NOMO-1 (cell line): ENCODE measurements at regions not wholly inside any gene's neighbourhood (a gene's known extent, or its start where the extent isn't known, plus 50 kb on each side); places are given as distances from the start of the nearest gene placed in this dataset.

Source experiments
- DNase-seq, 2 experiments: peaks; one replicate each; lab custom pipeline; 2025; ENCODE audit not compliant: unreplicated experiment in 2 of 2; lab: John Stamatoyannopoulos, UW

DNA sequence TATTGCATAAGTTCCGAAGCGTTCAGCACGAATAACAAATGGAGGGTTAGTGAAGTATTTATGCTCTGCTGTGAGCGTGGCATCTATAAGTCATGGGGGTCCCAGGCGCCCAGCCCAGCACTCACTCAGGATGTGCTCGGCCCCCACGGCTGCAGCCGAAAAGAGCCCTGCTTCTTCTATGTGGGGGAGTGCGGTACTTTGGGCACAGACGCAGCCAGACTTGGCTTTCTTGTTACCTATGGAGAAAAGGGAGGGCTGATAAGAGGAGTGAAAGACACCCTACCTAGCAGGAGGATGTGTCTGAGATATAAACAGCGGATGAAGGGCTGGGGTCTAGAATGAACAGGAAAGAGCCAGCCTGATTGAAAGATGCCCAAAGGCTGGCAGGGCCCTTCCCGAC is 51.4 kb downstream of the MRPL36 start:
- DNase-seq = no peak

DNA sequence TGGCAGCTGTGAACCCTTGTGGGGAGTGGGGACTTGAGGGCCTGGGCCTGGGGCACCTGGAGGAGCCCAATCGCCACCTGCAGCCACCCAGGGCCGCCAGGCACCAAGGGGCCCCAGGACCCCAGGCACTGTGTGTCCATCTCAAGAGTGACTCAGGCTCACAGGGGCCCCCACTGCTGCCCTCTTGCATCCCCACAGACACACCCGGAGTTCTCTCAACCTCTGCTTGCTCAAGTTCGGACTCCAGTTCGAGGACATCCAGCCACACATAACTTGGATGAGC is 51.9 kb downstream of the MRPL36 start:
- DNase-seq = no peak

- DNase-seq = no peak
Observed at GRCh38 chr5:1747079-1747802, 52.4 kb downstream of the MRPL36 start.

DNA sequence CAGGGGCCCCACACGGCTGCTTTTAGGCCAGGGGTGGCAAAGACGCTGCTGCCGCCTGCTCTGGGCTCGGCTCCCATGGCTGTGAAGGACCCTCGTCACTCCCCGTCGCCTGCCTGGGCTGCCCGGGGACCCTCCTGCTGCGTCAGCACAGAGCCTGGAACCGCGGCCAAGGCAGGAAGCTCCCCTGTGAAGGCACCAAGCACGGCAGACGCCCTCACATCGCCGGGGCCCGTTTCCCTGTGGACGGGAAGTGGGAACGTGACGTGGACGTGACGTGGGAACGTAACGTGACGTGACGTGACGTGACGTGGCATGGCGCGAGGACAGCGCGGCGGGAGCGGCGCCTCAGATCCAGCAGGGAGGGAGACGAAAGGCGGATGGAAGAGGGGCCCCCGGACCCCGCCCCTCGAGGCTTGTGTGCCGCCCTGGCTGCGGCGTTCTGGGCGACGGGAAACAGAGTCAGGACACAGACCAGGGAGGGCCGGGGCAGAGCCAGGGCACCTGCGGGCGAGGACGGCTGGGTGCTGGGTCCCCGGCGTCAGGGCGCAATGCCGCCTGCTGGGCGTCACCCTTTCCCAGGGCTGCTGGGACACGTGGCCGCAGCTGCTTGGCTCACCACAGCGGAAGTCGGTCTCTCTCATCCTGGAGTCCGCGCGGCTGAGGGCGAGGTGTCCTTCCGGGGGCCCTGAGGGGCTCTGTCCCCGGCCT is 53.1 kb downstream of the MRPL36 start:
- no peak for DNase-seq

DNA sequence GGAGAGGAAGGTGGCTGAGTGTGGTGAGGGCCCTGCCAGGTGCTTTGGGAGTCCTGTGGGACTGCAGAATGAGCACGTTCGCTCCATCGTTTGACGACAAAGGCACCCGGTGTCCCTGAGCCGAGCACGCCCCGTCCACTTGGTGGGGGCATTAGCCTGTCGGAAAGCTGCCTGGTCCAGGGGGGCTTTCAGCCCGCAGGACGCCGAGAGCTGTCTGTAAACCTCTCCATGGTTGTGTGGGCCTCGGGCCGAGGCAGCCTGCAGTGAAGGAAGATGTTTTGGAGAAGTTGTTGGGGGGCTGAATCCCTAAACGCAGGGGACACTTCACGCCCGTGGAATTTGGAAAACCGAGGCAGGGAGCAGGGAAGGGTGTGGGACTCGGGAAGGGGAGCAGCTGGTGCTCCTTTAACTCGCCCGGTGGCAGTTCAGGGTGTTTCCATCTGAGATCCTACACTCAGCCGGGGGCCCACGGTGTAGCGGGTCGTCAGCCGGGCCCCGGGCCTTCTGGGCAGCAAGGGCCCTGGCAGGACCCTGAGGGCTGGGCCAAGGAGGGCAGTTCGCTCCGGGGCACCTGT is 53.8 kb downstream of the MRPL36 start:
- no peak for DNase-seq

- no peak for DNase-seq
Observed at GRCh38 chr5:1745123-1745795, 54.4 kb downstream of the MRPL36 start.

DNA sequence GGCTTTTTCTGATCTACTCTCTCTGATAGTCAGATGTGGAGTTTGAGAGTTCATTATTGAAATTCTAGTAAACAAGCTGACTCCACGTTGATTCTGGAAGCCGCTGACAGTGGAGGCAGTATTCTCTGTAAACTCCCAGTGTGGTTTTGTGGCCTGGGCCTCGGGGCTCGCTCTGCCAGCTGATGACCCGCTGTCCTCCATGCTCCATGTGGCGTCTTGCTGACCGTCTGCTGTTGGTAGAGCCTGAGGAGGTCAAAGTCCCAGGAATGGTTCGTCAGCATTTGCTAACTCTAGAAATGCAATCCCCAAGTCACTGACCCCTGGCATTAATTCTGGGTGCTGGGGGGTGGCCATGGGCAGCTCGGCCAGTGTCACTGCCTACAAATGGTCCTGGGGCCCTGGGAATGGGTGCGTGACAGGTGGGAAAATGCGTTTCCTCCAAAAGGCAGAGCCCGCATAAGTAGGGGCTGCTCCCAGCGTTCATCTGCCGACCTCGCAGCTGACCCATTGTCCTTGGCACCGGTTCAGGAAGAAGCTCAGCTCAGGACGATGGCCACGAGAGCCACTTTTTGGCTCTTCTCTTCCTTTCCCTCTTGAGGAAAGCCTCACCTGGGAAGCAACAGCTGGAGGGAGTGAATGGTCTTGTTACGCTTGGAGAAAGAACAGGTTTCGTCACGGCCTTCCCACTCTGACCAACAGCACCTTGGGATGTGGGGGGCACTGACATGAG is 55.1 kb downstream of the MRPL36 start:
- DNase-seq = no peak

- DNase-seq = no peak
Observed at GRCh38 chr5:1743769-1744085, 55.9 kb downstream of the MRPL36 start.

DNA sequence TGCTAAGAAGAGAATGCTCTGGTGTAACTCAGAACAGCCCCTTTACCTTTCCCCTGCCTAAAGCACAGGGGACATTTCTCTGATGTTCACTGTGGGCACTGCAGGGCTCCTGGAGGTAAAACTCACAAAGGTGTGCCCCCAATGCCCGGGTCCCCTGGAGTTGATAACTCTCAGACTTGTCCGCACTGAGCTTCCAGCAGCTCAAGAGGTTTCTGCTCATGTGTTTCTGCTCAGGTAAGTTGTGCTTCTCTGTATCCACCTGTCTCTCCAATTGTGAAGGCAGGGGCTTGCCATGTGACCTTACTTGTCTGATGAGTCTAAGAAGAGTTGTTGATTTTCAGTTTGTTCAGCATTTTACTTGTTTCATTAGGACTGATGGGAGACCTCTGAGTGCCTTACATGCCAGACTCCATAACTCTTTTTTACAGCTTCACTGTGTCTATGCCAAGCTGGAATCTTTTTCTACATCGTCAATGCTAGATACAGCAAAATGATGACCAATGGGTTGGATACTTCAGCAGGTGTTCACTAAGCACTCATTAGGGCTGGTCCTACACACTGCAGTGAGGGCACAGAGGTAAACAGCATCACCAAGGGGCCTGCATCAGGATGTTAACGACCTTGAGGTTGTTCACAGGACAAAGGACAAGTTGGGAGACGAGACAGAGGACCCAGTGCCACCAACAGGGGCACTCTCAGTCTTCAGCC is 56.4 kb downstream of the MRPL36 start:
- no peak for DNase-seq

DNA sequence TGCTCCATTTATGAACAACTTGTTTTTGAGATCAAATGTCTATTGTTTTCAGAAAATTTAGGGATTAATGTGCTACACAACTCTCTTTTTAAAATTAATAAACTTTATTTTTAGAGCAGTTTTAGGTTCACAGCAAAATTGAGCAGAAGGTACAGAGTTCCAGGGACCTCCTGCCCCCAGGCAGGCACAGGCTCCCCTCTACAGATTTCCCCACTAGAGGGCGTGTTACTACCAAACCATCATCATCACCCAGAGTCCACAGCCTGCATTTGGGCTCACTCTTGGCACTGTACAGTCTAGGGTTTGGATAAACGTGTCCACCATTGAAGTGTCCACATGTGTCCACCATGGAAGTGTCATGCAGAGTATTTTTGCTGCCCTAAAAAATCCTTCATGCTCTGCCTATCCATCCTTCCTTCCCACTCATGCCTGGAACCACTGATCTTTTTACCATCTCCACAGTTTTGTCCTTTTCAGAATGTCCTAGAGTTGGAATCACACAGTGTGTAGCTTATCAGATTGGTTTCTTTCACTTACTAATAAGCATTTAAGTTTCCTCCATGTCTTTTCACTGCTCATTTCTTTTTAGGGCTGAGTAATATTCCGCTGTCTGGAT is 61.7 kb downstream of the MRPL36 start:
- DNase-seq = peak; percentile 31 to 62

GRCh38 chr5:1736889-1737711 is 62.5 kb downstream of the MRPL36 start:
- DNase-seq = no peak

GRCh38 chr5:1736065-1736464 is 63.6 kb downstream of the MRPL36 start:
- no peak for DNase-seq

- no peak for DNase-seq
Observed at GRCh38 chr5:1735320-1735970, 64.2 kb downstream of the MRPL36 start.

GRCh38 chr5:1734908-1735289 is 64.7 kb downstream of the MRPL36 start:
- no peak for DNase-seq

DNA sequence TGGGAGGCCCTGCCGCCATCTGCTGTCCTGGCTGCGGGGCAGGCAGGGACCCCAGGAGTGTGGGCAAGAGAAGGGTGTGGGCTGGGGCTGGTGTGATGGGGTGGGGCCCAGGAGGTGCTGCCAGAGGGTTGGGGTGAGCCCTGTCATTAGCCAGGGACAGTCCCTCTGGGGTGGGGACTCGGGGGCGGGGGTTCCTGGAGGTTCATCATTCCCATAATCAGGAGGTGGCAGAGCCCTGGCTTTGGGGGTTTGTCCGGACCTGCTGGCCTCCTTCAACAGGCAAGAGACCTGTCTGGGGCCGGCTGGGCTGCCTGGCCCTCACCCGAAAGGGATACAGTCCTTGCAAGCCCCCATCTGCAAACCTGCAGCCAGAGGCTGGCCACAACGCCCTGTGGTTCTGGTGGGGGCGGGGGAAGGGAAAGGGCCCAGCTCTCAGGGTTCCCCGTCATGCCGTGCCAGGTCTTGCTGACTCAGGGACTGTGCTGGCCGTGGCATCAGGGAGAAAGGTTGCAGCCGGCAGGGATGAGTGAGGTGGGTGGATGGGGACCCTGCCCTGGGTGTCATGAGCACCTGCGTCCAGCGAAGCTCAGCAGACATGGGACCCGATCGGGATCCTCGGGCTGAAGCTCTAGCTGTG is 65.2 kb downstream of the MRPL36 start:
- no peak for DNase-seq

GRCh38 chr5:1733369-1733768 is 66.3 kb downstream of the MRPL36 start:
- DNase-seq = no peak

GRCh38 chr5:1732945-1733344 is 66.7 kb downstream of the MRPL36 start:
- no peak for DNase-seq

DNA sequence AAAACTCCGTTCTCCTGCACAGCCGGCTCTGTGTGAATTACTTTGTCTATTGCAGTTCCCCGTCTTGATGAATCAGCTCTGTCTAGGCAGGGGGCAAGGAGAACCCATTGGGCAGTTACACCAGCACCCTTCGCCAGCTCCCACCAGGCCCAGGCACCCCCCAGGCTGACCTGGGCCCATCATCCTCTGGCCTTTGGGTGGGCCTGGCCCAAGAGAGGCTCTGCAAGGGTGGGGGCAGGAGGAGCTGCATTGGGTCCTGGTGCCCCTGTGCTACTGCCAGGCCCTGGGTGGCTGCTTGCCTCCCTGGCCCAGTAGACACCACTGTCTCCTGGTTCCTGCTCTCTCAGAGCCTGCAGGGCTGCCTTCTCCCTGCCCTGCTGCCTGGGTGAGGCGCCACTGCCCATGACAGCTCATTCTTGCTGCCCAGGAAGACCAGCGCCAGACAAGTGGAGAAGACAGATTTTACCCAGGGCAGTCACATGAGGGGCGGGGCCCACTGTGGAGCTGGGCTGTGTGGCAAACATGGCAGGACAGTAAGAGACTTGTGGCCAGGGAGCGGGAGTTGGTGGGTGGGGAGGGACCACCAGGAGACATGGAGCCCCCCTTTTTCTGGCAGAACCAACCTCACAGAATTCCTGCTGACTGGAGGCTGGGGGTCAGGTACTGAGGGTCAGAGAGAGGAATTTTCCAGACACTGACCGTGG is 67.2 kb downstream of the MRPL36 start:
- no peak for DNase-seq
